ENCODE measurements at regions not wholly inside any gene's neighbourhood (a gene's known extent, or its start where the extent isn't known, plus 50 kb on each side); places are given as distances from the start of the nearest gene placed in this dataset.
"Not testable (repeated sequence)": the region's sequence is repeated elsewhere in the genome, so short reads cannot be mapped to it uniquely, and the experiment has no call there.

DNA sequence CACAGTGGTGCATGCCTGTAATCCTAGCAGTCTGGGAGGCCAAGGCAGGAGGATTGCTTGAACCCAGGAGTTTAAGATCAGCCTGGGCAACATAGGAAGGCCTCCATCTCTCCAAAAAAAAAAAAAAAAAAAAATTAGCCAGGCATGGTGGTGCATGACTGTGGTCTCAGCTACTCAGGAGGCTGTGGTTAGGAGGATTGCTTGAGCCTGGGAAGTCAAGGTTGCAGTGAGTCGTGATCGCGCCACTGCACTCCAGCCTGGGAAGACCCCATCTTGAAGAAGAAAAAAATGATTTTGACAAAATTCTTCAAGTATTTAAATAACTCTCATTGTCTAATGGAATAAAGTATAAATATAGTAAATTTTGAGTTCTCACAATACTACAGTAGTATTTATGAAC, 219.2 kb upstream of the SSTR1 start:
- no peak for DNase-seq (ENCODE audit: low read depth, low spot score)

DNA sequence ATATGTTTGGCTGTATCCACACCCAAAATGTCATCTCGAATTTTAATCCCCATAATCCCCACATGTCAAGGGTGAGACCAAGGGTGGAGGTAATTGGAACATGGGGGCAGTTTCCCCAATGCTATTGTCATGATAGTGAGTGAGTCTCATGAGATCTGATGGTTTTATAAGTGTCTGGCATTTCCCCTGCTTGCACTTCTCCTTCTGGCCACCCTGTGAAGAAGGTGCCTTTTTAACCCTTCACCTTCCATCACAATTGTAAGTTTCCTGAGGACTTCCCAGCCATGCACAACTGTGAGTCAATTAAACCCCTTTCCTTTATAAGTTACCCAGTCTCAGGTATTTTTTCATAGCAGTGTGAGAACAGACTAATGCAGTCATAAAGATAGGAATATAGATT, 216.7 kb upstream of the SSTR1 start:
- no peak for DNase-seq (ENCODE audit: low read depth, low spot score)

DNA sequence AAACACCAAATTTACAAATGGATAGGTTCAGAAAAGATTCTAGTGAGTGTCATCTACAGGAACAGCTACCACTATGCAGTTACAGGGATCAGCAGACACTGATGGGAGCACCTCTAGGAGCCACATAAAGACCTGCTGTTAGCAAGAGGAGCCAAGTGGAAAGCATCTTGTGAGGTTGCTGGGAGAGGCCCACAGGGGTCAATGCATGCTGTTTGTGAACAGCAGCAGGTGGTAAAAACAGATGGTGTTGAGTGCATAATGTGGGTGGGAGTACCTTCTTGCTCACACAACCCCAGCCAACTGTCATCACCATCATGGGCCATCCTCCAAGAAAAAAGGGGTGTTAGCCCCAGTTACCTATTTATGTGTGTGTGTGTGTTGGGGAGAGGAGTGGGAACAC, 215.2 kb upstream of the SSTR1 start:
- DNase-seq (ENCODE audit: low read depth, low spot score), result no peak

DNA sequence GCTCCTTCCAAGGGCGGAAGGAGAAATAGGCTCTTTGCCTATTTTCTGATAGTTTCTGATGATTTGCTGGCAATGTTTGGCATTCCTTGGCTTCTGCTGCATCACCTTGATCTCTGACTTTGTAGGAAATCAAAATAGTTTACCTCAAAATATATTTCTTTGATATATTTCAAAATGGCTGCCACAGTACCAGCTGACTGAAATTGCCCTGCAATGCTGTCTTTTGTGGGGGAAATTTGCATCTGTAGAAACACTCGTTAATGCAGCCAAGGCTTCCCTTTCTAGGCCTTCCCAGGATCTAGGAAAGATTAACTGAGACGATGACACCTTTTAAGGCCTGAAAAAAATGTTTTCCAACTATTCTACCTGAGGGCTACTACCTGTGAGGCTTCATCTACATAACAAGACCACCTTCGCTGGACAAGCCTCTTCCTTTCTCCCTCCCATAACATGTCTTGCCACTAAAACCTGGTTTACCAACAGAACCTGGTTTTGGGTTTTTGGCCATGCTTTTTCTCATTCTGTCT, 212.8 kb upstream of the SSTR1 start:
- DNase-seq (ENCODE audit: low read depth, low spot score), result no peak

DNA sequence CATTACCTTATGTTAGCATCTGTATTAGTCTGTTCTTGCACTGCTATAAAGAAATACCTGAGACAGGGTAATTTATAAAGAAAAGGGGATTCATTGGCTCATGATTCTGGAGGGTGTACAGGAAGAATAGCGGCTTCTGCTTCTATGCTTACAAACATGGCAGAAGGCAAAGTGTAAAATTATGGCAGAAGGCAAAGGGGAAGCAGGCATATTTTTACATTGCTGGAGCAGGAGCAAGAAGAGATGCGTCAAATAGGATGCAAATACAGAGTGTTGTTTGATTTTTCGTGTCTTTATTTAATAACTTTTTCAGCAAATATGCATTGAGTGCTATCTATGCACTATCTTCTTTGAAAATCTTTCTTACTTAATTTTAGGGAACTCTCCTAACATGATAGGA, 210.7 kb upstream of the SSTR1 start:
- DNase-seq (ENCODE audit: low read depth, low spot score), result no peak

DNA sequence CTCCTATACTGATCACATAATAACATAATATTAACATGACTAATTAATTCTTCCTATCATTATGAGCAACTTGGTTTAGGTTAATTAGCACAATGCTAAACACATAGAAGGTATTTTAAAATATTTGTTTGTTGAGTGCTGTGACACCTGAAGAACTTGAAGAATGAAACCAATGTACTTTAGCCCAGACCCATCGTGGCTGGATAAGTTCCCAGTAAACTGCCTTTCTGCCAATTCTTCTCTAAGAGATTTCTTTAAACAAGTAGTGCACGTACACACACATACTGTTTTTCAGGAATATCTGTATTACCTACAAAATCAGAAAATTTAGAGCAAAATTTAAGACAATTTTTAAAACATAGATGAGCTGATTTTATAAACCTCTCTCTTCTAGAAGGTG, 207.4 kb upstream of the SSTR1 start:
- DNase-seq (ENCODE audit: low read depth, low spot score), result no peak

DNA sequence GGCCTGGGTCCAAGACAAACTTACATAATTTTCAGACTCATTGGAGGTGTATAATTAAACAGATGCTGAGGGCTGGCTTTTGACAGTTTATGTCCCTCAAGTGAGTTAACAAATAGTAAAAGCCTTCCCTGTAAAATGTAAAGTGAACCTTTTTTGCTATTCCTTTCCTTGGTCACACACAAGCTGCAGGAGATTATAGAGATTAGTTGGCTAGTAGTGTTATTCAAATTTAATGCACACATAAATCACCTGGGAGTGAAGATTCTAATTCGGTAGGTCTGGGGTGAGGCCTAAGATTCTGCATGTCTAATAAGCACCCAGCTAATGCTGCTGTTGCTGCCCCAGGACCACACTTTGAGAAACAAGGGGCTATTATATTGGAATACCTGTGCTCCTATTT, 206.2 kb upstream of the SSTR1 start:
- no peak for DNase-seq (ENCODE audit: low read depth, low spot score)

DNA sequence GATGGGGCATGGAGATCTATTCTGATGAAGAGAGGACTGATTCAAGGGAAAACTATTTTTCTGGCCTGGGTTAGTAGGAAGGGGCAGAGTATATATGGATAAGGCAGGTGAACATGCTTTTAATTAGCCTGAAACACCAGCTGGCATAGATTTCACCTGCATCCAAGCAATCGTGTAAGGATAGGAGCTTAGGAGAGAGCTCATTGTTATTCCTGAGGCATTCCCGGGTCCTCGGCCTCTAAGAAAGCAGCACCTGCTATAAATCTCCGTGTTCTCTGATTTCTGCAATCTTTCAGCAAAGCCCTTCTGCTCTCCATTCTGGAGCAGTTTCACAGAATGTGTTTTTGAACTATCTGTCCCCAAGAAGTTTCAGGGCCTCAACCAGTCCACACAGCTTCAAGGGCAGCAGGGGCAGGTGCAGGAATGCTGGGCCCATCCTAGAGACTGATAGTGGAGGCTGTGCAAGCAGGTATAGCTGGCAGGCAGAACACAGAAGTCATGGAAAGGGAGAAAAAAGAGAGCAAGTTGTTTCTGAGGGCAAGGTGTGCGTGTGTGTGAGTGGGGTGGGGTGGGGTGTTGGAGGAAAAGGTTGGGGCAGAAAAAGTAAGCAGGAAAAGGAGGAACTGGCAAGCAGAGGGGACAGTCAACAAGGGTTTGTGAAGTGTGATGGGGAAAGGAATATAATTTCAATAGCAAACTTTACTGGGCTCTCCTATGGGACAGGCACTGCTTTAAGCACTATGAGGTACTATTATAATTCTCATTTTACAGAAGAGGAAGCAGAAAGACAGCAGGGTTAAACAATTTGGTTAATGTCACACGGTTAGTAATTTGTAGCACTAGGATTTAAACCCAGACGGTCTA, 203.7 kb upstream of the SSTR1 start:
- DNase-seq (ENCODE audit: low read depth, low spot score), result no peak

DNA sequence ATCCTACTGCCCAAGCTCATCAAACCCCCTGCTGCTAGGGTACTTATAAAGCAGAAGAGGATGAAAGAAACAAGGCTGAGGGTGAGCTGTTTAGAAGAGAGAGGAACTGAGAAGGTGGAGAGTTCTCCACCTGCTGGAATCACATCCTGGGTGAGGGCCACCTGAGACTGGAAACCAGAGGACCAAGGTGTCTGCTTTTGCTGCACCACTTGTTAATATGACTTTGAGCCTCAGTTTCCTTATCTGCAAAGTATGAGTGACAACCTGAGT, 203.2 kb upstream of the SSTR1 start:
- DNase-seq (ENCODE audit: low read depth, low spot score), result no peak

DNA sequence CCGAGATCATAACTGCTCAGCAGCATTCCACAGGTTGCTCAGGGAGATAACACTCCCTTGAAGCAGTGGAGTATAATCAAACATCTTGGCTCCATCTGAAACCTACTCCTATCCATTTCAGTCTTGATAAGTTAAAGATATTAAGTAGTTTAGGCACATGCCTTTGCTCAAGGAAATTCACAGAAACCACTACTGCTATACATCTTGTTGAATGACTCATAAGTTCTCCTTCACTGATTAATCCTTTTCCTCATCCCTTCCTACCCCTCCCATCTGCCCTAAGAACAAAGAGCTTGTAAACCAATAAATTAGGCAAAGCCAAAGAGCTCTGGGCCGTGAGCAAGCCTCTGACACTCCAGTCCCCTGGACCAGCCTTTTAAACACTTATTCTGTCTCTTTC, 196.5 kb upstream of the SSTR1 start:
- DNase-seq (ENCODE audit: low read depth, low spot score), result not testable (repeated sequence)

DNA sequence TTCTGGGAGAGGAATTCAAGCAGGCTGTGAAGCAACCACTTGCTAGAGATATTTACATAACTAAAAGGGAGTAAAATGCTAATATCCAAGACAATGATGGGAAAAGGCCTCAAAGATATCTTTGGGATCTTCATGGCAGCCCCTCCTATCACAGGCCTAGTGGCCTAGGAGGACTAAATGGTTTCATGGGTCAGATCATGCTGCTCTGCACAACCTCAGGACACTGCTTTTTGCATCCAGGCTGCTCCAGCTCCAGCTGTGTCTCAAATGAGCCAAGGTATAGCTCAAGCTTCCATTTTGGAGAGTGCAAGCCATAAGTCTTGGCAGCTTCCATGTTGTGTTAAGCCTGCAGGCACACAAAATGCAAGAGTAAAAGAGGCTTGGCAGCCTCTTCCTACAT, 195.6 kb upstream of the SSTR1 start:
- DNase-seq (ENCODE audit: low read depth, low spot score), result no peak

DNA sequence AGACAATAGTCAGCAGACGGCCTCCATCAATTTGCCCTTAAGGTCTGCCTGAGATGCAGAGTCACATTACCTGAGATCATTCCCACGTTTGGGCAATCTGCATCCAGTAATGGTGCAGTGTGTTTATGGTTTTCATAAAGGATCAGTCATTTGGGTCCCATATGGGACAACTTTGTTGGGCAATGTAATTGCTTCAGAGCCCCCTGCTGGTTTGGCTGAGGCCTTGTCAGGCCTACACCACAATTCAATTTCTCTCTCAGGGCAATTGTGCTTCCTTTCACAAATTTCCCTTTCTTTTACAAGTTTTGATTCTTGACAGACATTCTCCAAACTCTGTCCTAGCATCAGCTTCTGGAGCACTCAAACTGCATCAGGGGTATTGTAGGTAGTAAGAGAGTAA, 191.2 kb upstream of the SSTR1 start:
- no peak for DNase-seq (ENCODE audit: low read depth, low spot score)

DNA sequence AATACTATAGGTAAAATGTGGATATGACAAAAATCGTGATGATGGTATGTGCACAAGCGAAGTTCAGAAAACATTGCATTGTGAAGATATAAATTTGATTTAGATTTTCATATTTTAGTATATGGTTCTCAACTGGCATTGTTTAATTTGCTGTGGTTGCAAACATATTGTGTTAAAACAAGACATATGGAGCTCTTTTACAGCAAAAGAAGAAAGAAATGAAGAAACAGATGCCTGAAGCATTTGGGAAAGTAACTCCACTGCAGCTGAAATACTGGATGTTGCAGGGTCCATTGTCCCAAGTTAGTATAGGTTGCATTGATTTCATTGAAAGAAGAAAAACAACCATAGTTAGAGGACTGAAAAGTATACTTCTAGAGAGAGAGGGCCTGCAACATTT, 185.8 kb upstream of the SSTR1 start:
- no peak for DNase-seq (ENCODE audit: low read depth, low spot score)

DNA sequence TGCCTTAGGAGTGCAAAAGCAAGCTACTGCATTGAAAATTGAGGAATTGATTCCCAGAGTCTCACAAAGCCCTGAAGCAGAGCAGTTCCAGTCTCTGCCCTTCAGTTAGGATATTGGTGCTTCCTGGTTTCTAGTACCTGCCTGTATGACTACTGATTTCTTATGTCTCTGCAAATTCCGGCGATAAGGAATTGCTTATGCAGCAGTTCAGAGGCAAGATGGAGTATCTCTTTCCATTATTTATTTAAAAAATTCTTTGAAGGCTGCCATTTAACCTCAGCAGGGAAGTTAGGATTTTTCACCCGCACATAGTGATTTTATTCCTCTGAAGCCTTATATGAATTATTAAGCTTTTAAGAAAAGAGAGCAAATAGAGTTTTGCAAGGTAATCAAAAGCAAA, 184.9 kb upstream of the SSTR1 start:
- DNase-seq (ENCODE audit: low read depth, low spot score), result no peak

DNA sequence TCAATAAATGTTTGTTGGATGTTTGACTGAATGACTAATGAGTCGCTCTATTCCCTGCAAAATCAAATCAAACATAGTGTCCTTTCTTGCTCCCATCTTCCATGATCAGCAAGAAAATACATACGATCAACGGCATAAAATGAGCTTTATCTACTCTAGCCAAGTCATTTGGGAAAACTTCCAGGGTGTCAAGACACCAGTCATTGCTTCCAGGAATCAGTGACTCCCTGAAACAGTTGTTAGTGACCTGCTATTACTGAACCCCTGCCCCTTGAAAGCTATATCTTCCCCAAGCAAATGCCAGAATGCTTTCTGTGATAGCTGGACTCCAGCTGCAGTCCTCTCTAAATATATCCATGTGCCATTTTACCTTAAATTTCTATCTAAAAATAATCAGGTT, 169.5 kb upstream of the SSTR1 start:
- DNase-seq (ENCODE audit: low read depth, low spot score), result no peak

DNA sequence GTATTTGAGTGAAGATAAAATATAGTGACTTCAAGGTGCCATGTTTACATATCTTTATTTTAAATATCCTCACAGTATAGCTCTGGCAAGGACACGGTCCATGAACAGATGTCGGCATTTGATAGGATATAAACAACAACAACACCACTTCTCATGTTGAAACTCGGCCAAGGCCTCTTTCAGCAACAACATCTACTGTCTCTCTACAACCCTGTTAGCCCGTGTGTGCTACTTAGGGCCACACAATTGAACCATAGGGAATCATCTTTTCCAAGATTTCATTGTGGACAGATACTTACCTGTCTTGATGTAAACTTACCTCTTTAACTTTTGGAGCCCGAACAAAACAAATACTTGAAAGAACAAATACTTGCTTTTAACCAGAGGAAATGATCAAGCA, 168.7 kb upstream of the SSTR1 start:
- no peak for DNase-seq (ENCODE audit: low read depth, low spot score)

DNA sequence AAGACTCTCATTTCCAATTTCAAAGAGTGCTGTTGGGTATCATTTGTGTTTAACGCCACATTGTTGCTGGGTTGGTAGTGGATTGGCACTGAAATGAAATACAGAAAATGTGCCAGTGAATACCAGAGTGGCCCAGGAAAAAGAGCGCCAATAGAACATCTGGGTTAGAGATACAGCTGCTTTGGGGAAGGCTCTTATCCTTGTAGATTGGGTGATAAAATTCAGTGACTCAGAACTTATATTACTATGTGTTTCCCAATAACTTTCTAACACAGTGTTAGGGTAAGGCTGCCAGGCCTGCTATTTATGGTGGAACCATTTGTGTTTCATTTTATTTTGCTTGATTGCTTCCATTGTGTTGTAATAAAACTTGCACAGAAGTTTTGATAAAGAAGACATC, 168.2 kb upstream of the SSTR1 start:
- DNase-seq (ENCODE audit: low read depth, low spot score), result no peak

DNA sequence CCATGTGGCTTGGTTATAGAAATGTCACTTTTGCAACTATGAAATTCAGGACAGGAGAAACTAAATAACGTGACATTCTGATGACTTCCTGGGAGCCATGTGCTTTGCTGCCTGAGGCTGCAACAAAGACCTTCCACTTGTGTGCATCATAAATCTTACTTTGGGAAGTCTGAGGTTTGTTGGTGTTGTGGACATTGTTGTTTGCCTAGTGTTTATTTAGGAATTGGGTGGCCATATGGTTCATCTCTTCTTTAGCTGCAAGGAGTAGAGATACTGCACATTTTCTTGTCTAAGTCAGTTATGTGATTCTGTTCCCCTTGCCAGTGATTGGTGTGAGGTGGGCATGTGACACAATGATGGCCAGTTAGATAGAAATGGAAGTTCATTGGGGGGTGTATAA, 167.3 kb upstream of the SSTR1 start:
- DNase-seq (ENCODE audit: low read depth, low spot score), result no peak

DNA sequence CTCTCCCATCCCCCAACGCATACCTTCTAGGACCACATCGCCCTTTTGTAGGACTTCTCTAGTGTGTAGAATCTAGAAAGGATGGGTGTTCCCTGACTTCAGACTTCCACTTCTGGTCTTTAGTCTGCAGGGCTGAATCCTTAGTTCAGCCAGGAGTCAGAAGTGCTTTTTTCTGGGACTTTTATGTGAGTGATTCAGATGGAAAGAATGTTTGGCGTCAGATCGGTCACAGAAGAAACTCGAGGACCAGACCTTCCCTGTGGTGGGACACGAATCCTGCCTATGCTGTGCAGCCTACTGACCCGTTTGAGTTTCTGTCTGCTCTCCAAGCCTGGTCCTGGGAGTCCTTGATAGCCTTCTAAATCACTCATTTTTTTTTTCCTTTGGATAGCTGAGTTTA, 165.4 kb upstream of the SSTR1 start:
- no peak for DNase-seq (ENCODE audit: low read depth, low spot score)

DNA sequence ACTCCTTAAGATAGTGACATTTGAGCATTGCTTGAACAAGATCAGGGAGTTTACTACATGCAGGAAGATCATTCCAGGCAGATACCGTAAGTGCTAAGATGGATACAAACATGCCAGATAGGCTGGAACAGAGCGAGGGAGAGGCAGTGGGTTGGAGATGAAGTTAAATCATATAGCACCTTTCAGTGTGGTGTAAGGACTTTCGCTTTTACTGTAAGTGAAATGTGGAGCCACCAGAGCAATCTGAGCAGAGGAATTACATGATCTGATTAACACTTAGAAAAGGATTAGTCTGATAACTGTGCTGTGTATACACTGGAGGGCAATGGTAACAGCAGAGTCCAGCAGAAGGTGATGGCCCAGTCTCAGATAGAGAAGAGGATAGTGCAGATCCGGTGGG, 163.0 kb upstream of the SSTR1 start:
- DNase-seq (ENCODE audit: low read depth, low spot score), result no peak

DNA sequence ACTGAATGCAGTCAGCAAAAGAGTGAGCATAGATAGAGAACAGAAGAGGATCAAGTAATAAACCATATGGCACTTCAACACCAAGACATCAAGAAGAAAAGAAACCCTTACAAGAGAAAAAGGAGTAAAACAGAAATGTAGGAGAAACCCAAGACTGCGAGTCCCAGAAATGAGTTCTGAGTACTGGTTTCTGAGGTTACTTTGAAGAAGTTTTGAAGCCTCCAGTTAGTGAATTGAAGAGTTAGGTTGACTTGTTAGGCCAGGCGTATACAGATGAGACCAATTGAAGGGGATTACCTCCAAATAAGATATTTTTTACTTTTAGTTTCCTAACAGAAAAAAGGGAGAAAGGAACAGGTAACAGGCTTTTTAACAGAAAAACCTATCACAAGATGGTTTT, 162.2 kb upstream of the SSTR1 start:
- no peak for DNase-seq (ENCODE audit: low read depth, low spot score)

DNA sequence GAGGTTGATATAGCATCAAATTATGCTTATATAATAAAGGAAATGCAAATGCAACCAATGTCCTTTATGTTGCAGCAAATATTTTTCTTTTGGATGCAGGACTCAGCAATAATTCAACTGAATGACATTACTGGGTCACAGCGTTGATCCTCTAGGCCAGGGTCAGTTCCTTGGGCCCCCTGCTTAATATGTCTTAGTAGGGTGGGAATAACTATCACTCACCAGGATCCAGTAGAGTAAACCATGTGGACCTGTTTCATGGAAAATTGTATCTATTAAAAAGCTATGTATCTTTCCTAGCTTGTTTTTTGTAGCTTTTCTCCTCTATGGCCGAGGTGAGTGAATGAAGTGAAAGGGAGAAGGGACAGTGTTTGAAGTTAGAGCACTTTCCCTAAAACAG, 161.5 kb upstream of the SSTR1 start:
- no peak for DNase-seq (ENCODE audit: low read depth, low spot score)

DNA sequence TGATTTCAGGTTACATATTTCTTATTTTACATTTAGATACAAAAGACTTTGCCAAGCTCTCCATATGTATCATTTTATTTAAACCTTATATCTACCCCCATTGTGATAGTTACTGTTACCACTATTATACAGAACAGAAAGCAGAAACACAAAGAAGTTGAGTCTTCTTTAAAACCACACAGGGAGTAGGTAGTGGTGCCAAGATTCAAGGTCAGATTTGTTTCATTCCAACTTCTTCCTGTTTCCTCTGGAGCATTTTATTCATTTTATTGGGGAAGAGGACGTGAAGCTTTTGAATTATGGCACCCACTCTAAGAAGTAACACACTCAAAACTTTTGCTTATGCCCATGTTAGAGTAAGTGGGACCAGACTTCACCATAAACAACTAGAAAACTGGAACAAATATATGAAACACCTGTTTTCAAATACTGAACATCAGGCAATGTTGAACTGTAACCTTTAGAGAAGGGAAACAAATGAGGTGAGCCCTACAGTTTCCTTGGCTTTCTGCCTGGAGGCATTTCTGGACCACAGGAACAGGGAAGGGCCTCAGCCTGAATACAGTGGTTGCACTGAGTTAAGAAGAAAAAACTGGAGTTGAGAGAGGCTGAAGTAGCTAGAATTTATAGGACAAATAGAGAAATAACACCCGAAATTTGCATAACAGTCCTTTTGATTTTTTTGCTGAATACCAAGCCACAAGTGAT, 160.4 kb upstream of the SSTR1 start:
- DNase-seq (ENCODE audit: low read depth, low spot score), result no peak

All from pulmonary artery endothelial cell (primary cell).